Panc1 (cell line): ENCODE measurements at regions not wholly inside any gene's neighbourhood (a gene's known extent, or its start where the extent isn't known, plus 50 kb on each side); places are given as distances from the start of the nearest gene placed in this dataset.

Source experiments
- ATAC-seq: fragments of 200-7000 bp; cut with Tn5 transposase; 2 replicates; pipeline ENCODE4 v1.9.1; 2020; ENCODE audit warnings: mild to moderate bottlenecking, moderate library complexity
- BruUV-seq: library from RNA; stranded (reverse); fragments of 400-500 nt; replicated peaks from 2 replicates; lab custom pipeline; 2021; lab: Mats Ljungman, UMichigan
- CTCF ChIA-PET: fragments of 300-600 bp; sonication (Branson Sonifier 250); formaldehyde crosslinking; loops from one replicate; lab custom pipeline; 2022; ENCODE audit warnings: antibody characterized with exemption; lab: Charles Lee
- POLR2A ChIA-PET: fragments of 300-600 bp; sonication (Branson Sonifier 250); formaldehyde crosslinking; loops from one replicate; lab custom pipeline; 2022; ENCODE audit warnings: antibody characterized with exemption; lab: Charles Lee
- DNase-seq: peaks from one replicate; pipeline ENCODE4 v3.0.0-alpha.2; 2010; ENCODE audit warnings: low read depth, low spot score
- H3K27ac ChIP-seq: 2 replicates; pipeline ENCODE4 v1.5.1; 2011; ENCODE audit warnings: mild to moderate bottlenecking, low read length, inconsistent platforms
- H3K27me3 ChIP-seq: fragments of 200-500 bp; sonication (Bioruptor generic); 2 replicates; pipeline ENCODE4 v1.6.0; 2014; ENCODE audit warnings: low read length, inconsistent platforms; ENCODE audit not compliant: control insufficient read depth, insufficient read depth
- H3K36me3 ChIP-seq: fragments of 200-500 bp; sonication (Bioruptor generic); 2 replicates; pipeline ENCODE4 v1.5.1; 2014; ENCODE audit warnings: inconsistent platforms, mild to moderate bottlenecking, low read length, moderate library complexity; ENCODE audit not compliant: control insufficient read depth, insufficient read depth
- H3K4me1 ChIP-seq: 2 replicates; pipeline ENCODE4 v1.5.1; 2011; ENCODE audit warnings: inconsistent platforms, mild to moderate bottlenecking, low read length, moderate library complexity; ENCODE audit not compliant: control insufficient read depth, insufficient read depth
- H3K4me3 ChIP-seq, 2 experiments: 2 replicates each; pipeline ENCODE4 v1.5.1; 2011 to 2012; ENCODE audit warnings: low read depth in 2 of 2, low read length in 2 of 2, mild to moderate bottlenecking in 2 of 2, inconsistent platforms in 1 of 2, moderate library complexity in 1 of 2
- H3K9me3 ChIP-seq: fragments of 200-500 bp; sonication (Bioruptor generic); 2 replicates; pipeline ENCODE4 v1.5.1; 2014; ENCODE audit warnings: low read depth, mild to moderate bottlenecking, inconsistent platforms, low read length, moderate library complexity; ENCODE audit not compliant: control insufficient read depth, insufficient read depth
- POLR2AphosphoS5 ChIP-seq: IDR thresholded peaks from 2 replicates; pipeline ENCODE4 v1.6.1; 2012; ENCODE audit warnings: mild to moderate bottlenecking, low read depth, low read length, moderate library complexity
- REST ChIP-seq, 2 experiments: IDR thresholded peaks; 2 replicates each; pipeline ENCODE4 v1.6.1; 2011 to 2012; ENCODE audit warnings: low read depth in 2 of 2, control low read depth in 1 of 2, low read length in 1 of 2, mild to moderate bottlenecking in 1 of 2, moderate library complexity in 1 of 2; ENCODE audit not compliant: insufficient read depth in 1 of 2
- SIN3A ChIP-seq: IDR thresholded peaks from 2 replicates; pipeline ENCODE4 v1.6.1; 2012; ENCODE audit warnings: low read depth, mild to moderate bottlenecking, low read length, moderate library complexity, borderline replicate concordance; ENCODE audit not compliant: insufficient read depth
- TCF7L2 ChIP-seq: IDR thresholded peaks from 2 replicates; pipeline ENCODE4 v1.6.1; 2011; ENCODE audit warnings: mild to moderate bottlenecking, low read depth, low read length, inconsistent platforms
- in situ Hi-C: cut with HindIII; loops from 2 replicates; pipeline ENCODE4 v1.10.0; 2016; ENCODE audit warnings: low sequenced_read_pairs, low pct_unique_long_range_greater_than_20kb
- intact Hi-C: fragments of 100-400 bp; cut with micrococcal nuclease; formaldehyde crosslinking; loops from one replicate; pipeline ENCODE4 v1.10.0; 2022; ENCODE audit not compliant: unreplicated experiment
- TF ChIP-seq, protein P1 (sequence below): fragments of 450-650 bp; IDR thresholded peaks from 2 replicates; pipeline ENCODE4 v1.5.1; 2017; ENCODE audit warnings: mild to moderate bottlenecking

- ChIA-PET POLR2A (no interaction called here), CTCF (no interaction called here)
- no peak for TF ChIP-seq TCF7L2
- TF ChIP-seq POLR2AphosphoS5, result no peak
- TF ChIP-seq SIN3A, result no peak
- TF ChIP-seq, protein P1, sequence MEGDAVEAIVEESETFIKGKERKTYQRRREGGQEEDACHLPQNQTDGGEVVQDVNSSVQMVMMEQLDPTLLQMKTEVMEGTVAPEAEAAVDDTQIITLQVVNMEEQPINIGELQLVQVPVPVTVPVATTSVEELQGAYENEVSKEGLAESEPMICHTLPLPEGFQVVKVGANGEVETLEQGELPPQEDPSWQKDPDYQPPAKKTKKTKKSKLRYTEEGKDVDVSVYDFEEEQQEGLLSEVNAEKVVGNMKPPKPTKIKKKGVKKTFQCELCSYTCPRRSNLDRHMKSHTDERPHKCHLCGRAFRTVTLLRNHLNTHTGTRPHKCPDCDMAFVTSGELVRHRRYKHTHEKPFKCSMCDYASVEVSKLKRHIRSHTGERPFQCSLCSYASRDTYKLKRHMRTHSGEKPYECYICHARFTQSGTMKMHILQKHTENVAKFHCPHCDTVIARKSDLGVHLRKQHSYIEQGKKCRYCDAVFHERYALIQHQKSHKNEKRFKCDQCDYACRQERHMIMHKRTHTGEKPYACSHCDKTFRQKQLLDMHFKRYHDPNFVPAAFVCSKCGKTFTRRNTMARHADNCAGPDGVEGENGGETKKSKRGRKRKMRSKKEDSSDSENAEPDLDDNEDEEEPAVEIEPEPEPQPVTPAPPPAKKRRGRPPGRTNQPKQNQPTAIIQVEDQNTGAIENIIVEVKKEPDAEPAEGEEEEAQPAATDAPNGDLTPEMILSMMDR, result no peak
- no peak for TF ChIP-seq REST (IDR thresholded peaks at IDR 0.05; ENCODE audit: insufficient read depth in 1 of 2, low read depth in 2 of 2, low read length in 1 of 2)
- no TSS peak for BruUV-seq
- Histone ChIP-seq H3K27me3 (no peaks in the 10 kb centered on the region), H3K4me3 (no peak overlapping the region), H3K36me3 (no peaks in the 10 kb centered on the region), H3K27ac (no peak overlapping the region), H3K4me1 (no peaks in the 10 kb centered on the region), H3K9me3 (no peaks in the 10 kb centered on the region)
- intact Hi-C loops (no loop called here), in situ Hi-C loops (no loop called here)
- DNase-seq (no peak), ATAC-seq (no peak)
Observed at GRCh38 chr1:147847831-147848230, 54.8 kb upstream of the GJA8 start.

- BruUV-seq, result no TSS peak
- Histone ChIP-seq H3K4me1 (no peaks in the 10 kb centered on the region), H3K4me3 (no peak overlapping the region), H3K36me3 (no peaks in the 10 kb centered on the region), H3K27me3 (no peaks in the 10 kb centered on the region), H3K9me3 (no peaks in the 10 kb centered on the region), H3K27ac (no peak overlapping the region)
- TF ChIP-seq, protein P1, result no peak
- TF ChIP-seq REST (IDR thresholded peaks at IDR 0.05; ENCODE audit: insufficient read depth in 1 of 2, low read depth in 2 of 2, low read length in 1 of 2), result no peak
- TF ChIP-seq POLR2AphosphoS5, result no peak
- TF ChIP-seq TCF7L2, result no peak
- TF ChIP-seq SIN3A, result no peak
- ATAC-seq (no peak), DNase-seq (no peak)
- ChIA-PET POLR2A (no interaction called here), CTCF (no interaction called here)
- intact Hi-C loops (no loop called here), in situ Hi-C loops (no loop called here)
Observed at GRCh38 chr1:147849098-147849895, 53.3 kb upstream of the GJA8 start.
